A673 (cell line): ENCODE measurements at regions not wholly inside any gene's neighbourhood (a gene's known extent, or its start where the extent isn't known, plus 50 kb on each side); places are given as distances from the start of the nearest gene placed in this dataset.

ENCODE experiments used
- BruUV-seq: library from RNA; stranded (reverse); fragments of 400-500 nt; replicated peaks from 2 replicates; lab custom pipeline; 2021; lab: Mats Ljungman, UMichigan
- CTCF ChIA-PET: fragments of 300-600 bp; sonication (Branson Sonifier 250); formaldehyde crosslinking; loops from one replicate; lab custom pipeline; 2022; ENCODE audit warnings: antibody characterized with exemption; lab: Charles Lee
- POLR2A ChIA-PET: fragments of 300-600 bp; sonication (Branson Sonifier 250); formaldehyde crosslinking; loops from one replicate; lab custom pipeline; 2022; ENCODE audit warnings: antibody characterized with exemption; ENCODE audit not compliant: low non-redundant PET; lab: Charles Lee
- DNase-seq: peaks from one replicate; pipeline ENCODE4 v3.0.0-alpha.2; 2015; ENCODE audit warnings: low spot score
- H3K27ac ChIP-seq: fragments of 200-600 bp; sonication (generic); 2 replicates; pipeline ENCODE4 v1.5.1; 2016; ENCODE audit warnings: mixed run types, low read depth, mild to moderate bottlenecking, mixed read lengths, antibody characterized with exemption, low read length; ENCODE audit not compliant: poor library complexity, severe bottlenecking
- H3K27me3 ChIP-seq: fragments of 200-600 bp; sonication (generic); replicated peaks from 2 replicates; pipeline ENCODE4 v1.6.1; 2017; ENCODE audit warnings: mixed run types, low read depth, mild to moderate bottlenecking, mixed read lengths, antibody characterized with exemption, low read length; ENCODE audit not compliant: insufficient read depth, poor library complexity
- H3K36me3 ChIP-seq: fragments of 200-600 bp; sonication (generic); 2 replicates; pipeline ENCODE4 v1.6.1; 2016; ENCODE audit warnings: mixed run types, mild to moderate bottlenecking, mixed read lengths, antibody characterized with exemption, low read length; ENCODE audit not compliant: insufficient read depth, poor library complexity, severe bottlenecking
- H3K4me1 ChIP-seq: fragments of 200-600 bp; sonication (generic); 2 replicates; pipeline ENCODE4 v1.6.1; 2017; ENCODE audit warnings: mixed run types, mild to moderate bottlenecking, mixed read lengths, antibody characterized with exemption, low read length; ENCODE audit not compliant: insufficient read depth, poor library complexity, severe bottlenecking
- H3K4me3 ChIP-seq: fragments of 200-600 bp; sonication (generic); 2 replicates; pipeline ENCODE4 v1.5.1; 2016; ENCODE audit warnings: low read depth, mixed run types, mild to moderate bottlenecking, mixed read lengths, low read length; ENCODE audit not compliant: poor library complexity, severe bottlenecking
- H3K9me3 ChIP-seq: fragments of 200-600 bp; sonication (generic); 2 replicates; pipeline ENCODE4 v1.6.1; 2016; ENCODE audit warnings: mixed run types, low read depth, mild to moderate bottlenecking, mixed read lengths, antibody characterized with exemption, low read length; ENCODE audit not compliant: poor library complexity, severe bottlenecking
- EZH2 ChIP-seq: fragments of 200-600 bp; sonication (generic); IDR thresholded peaks from 2 replicates; pipeline ENCODE4 v1.6.1; 2017; ENCODE audit warnings: borderline replicate concordance, low read depth, mild to moderate bottlenecking, mixed read lengths, antibody characterized with exemption, low read length; ENCODE audit not compliant: poor library complexity, severe bottlenecking
- intact Hi-C: fragments of 100-400 bp; cut with micrococcal nuclease; formaldehyde crosslinking; loops from one replicate; pipeline ENCODE4 v1.10.0; 2022; ENCODE audit not compliant: unreplicated experiment
- TF ChIP-seq, protein P1 (sequence below): fragments of 300-800, 200-600 bp; sonication (generic); conservative IDR thresholded peaks from 2 replicates; pipeline ENCODE4 v1.5.1; 2017; ENCODE audit warnings: low read depth, mild to moderate bottlenecking, antibody characterized with exemption, low read length, moderate library complexity, mixed read lengths

DNA sequence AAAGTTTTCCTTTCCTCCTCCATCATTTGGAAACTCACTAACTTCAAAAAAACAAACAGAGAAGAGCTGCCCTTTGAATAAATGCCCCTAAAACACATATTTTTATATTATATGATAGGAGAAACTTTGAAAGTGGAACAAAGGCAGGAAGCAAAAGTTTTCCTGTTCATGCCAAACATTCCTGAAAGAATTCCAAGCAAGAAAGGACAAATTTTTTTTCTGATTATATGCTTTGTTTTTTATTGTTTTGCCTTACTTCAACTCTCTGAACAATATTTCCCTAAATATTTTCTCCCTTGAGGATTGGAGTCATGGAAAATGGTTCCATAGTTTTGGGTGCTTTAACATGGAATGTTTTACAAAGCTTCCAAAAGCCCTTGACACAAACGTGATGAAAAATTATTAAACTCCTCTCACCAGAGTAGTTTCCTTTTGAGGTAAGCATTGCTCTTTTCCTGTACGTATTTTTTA lies 638.5 kb upstream of the CAMK1G start:
- Histone ChIP-seq H3K27ac (no peak overlapping the region), H3K4me3 (no peak overlapping the region), H3K27me3 (no peaks in the 10 kb centered on the region), H3K36me3 (no peaks in the 10 kb centered on the region), H3K4me1 (no peaks in the 10 kb centered on the region), H3K9me3 (no peaks in the 10 kb centered on the region)
- BruUV-seq = no TSS peak
- intact Hi-C loops = no loop called here
- POLR2A ChIA-PET = no interaction called here
- no peak for TF ChIP-seq EZH2
- TF ChIP-seq, protein P1, sequence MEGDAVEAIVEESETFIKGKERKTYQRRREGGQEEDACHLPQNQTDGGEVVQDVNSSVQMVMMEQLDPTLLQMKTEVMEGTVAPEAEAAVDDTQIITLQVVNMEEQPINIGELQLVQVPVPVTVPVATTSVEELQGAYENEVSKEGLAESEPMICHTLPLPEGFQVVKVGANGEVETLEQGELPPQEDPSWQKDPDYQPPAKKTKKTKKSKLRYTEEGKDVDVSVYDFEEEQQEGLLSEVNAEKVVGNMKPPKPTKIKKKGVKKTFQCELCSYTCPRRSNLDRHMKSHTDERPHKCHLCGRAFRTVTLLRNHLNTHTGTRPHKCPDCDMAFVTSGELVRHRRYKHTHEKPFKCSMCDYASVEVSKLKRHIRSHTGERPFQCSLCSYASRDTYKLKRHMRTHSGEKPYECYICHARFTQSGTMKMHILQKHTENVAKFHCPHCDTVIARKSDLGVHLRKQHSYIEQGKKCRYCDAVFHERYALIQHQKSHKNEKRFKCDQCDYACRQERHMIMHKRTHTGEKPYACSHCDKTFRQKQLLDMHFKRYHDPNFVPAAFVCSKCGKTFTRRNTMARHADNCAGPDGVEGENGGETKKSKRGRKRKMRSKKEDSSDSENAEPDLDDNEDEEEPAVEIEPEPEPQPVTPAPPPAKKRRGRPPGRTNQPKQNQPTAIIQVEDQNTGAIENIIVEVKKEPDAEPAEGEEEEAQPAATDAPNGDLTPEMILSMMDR = no peak
- DNase-seq = no peak
- CTCF ChIA-PET = no interaction called here

DNA sequence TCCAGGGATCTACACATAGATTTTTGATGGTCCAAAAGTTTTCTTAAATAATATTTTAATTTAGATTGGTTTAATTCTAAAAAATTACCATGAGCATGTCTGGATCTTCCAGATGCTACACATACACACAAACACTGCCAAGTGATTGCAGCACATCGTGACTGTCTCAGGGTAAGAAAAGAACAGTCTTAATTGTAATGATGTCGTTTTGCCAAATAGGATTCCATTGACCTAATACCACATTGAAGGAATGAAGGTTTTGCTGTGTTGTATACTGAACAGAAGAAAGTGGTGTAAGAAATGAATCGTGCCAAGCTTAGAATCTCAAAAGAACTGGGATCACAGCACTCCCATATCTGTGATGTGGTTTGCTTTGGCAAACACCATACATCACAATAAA lies 633.3 kb upstream of the CAMK1G start:
- TF ChIP-seq, protein P1 = no peak
- TF ChIP-seq EZH2 = no peak
- Histone ChIP-seq H3K27me3 (no peaks in the 10 kb centered on the region), H3K4me1 (no peaks in the 10 kb centered on the region), H3K36me3 (no peaks in the 10 kb centered on the region), H3K27ac (no peak overlapping the region), H3K4me3 (no peak overlapping the region), H3K9me3 (no peaks in the 10 kb centered on the region)
- ChIA-PET CTCF (no interaction called here), POLR2A (no interaction called here)
- BruUV-seq = no TSS peak
- no peak for DNase-seq
- intact Hi-C loops = no loop called here

DNA sequence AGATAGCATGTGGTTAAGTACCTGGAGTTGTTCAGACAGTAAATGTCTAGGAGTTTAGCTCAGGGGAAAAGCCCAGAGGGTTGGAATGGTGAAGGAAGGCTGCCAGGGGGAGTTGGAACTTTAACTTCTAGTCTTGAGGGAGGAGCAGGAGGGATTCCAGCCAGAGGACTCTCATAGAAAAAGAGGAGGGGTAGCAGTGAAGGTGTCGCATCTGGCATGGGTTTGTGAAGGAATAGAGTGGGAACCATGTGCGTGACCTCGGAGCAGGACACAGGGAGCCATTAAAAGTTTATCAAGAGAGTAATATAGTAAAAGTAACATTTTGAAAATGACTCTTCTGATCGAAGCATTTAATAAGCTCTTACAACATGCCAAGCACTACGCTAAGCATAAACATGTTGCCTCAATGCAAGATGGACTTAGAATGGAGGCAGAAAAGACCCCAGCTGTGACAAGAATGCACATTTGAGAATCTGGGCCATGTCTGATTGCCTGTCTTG lies 632.4 kb upstream of the CAMK1G start:
- H3K27ac ChIP-seq = no peak overlapping the region

More for the DNA sequence above, 632.4 kb upstream of the CAMK1G start:
- no peaks in the 10 kb centered on the region for H3K9me3 ChIP-seq
- CTCF ChIA-PET = no interaction called here
- no peaks in the 10 kb centered on the region for H3K27me3 ChIP-seq
- DNase-seq = no peak
- no peaks in the 10 kb centered on the region for H3K36me3 ChIP-seq
- BruUV-seq = no TSS peak
- no peaks in the 10 kb centered on the region for H3K4me1 ChIP-seq
- H3K4me3 ChIP-seq = no peak overlapping the region
- TF ChIP-seq, protein P1 = no peak
- no peak for TF ChIP-seq EZH2
- POLR2A ChIA-PET = no interaction called here
- intact Hi-C loops = no loop called here
